Keratinocyte (primary cell): ENCODE measurements at regions not wholly inside any gene's neighbourhood (a gene's known extent, or its start where the extent isn't known, plus 50 kb on each side); places are given as distances from the start of the nearest gene placed in this dataset.

Experiments
- CTCF ChIP-seq, 3 experiments: IDR thresholded peaks in 1 of 3; conservative IDR thresholded peaks in 1 of 3; optimal IDR thresholded peaks in 1 of 3; 2 replicates in 2 of 3; 3 replicates in 1 of 3; pipeline versions ENCODE3 to v1.5.1; 2011; ENCODE audit warnings: low read length in 3 of 3, mild to moderate bottlenecking in 3 of 3, moderate library complexity in 2 of 3, control low read depth in 1 of 3, inconsistent platforms in 1 of 3; ENCODE audit not compliant: insufficient read depth in 2 of 3; ENCODE audit errors: extremely low read depth in 1 of 3
- EZH2 ChIP-seq: IDR thresholded peaks from one replicate; pipeline ENCODE4 v1.6.1; 2012; ENCODE audit warnings: inconsistent platforms, mild to moderate bottlenecking, low read length, moderate library complexity

- TF ChIP-seq CTCF (optimal IDR thresholded peaks at IDR 0.05 in 1 of 3, IDR thresholded peaks at IDR 0.05 in 1 of 3, conservative IDR thresholded peaks at IDR 0.05 in 1 of 3; ENCODE audit: extremely low read depth in 1 of 3, insufficient read depth in 2 of 3, low read length in 3 of 3) (no peak), EZH2 (no peak)
These were observed 88.4 kb upstream of the SLC25A13 start for GRCh38 chr7:96410126-96410839.
